GM12878 (cell line): ENCODE measurements at regions not wholly inside any gene's neighbourhood (a gene's known extent, or its start where the extent isn't known, plus 50 kb on each side); places are given as distances from the start of the nearest gene placed in this dataset.

ENCODE experiments used
- ATAC-seq: fragments of 200-7000 bp; cut with Tn5 transposase; 3 replicates; pipeline ENCODE4 v1.9.1; 2020; ENCODE audit warnings: mild to moderate bottlenecking, moderate library complexity
- BruUV-seq: library from RNA; stranded (reverse); fragments of 400-500 nt; replicated peaks from 2 replicates; lab custom pipeline; 2021; lab: Mats Ljungman, UMichigan
- CTCF ChIA-PET: fragments of 300-600 bp; sonication (Branson Sonifier 250); formaldehyde crosslinking; extraction: SDS; loops from one replicate; lab custom pipeline; 2021; ENCODE audit warnings: inconsistent platforms; lab: Yijun Ruan, JAX
- POLR2A ChIA-PET: fragments of 350-600 bp; formaldehyde crosslinking; extraction: SDS; loops from one replicate; lab custom pipeline; 2021; ENCODE audit warnings: inconsistent platforms; lab: Charles Lee
- RAD21 ChIA-PET: fragments of 300-600 bp; sonication (Branson Sonifier 250); formaldehyde crosslinking; loops from one replicate; lab custom pipeline; 2023; ENCODE audit warnings: antibody characterized with exemption; ENCODE audit not compliant: unreplicated experiment; lab: Charles Lee
- SMC1A ChIA-PET: fragments of 300-600 bp; sonication (Branson Sonifier 250); formaldehyde crosslinking; loops from one replicate; lab custom pipeline; 2023; ENCODE audit not compliant: unreplicated experiment, uncharacterized antibody; lab: Charles Lee
- DNase-seq: peaks from one replicate; pipeline ENCODE4 v3.0.0-alpha.2; 2011; ENCODE audit warnings: low read depth, low spot score
- FAIRE-seq: peaks from 3 replicates; lab custom pipeline; 2011; peaks lifted over from hg19 to GRCh38; lab: Jason Lieb, UNC
- H2AFZ ChIP-seq: 2 replicates; pipeline ENCODE4 v1.6.0; 2011; ENCODE audit warnings: low read depth, low read length, control low read depth; ENCODE audit not compliant: control insufficient read depth
- H3K27ac ChIP-seq: 2 replicates; pipeline ENCODE4 v1.5.1; 2011; ENCODE audit warnings: control low read depth; ENCODE audit not compliant: control insufficient read depth, insufficient read depth
- H3K27me3 ChIP-seq, 2 experiments: replicated peaks in 1 of 2; 2 replicates each; pipeline versions ENCODE4 v1.6.0 to v1.6.1; 2011; ENCODE audit warnings: low read length in 1 of 2; ENCODE audit not compliant: control insufficient read depth in 2 of 2, insufficient read depth in 2 of 2
- H3K36me3 ChIP-seq, 2 experiments: 2 replicates each; pipeline ENCODE4 v1.5.1; 2011; ENCODE audit warnings: low read length in 1 of 2; ENCODE audit not compliant: control insufficient read depth in 2 of 2, insufficient read depth in 2 of 2
- H3K4me1 ChIP-seq: 2 replicates; pipeline ENCODE4 v1.6.1; 2011; ENCODE audit warnings: mild to moderate bottlenecking, low read length, moderate library complexity, mixed read lengths; ENCODE audit not compliant: control insufficient read depth, insufficient read depth
- H3K4me2 ChIP-seq: 2 replicates; pipeline ENCODE4 v1.6.0; 2011; ENCODE audit warnings: control low read depth; ENCODE audit not compliant: control insufficient read depth, insufficient read depth
- H3K4me3 ChIP-seq: fragments of 200-600 bp; sonication (generic); 2 replicates; pipeline ENCODE4 v1.5.1; 2016
- H3K79me2 ChIP-seq: 2 replicates; pipeline ENCODE4 v1.6.0; 2011; ENCODE audit warnings: low read length; ENCODE audit not compliant: control insufficient read depth, insufficient read depth
- H3K9ac ChIP-seq: 2 replicates; pipeline ENCODE4 v1.8.0; 2011; ENCODE audit warnings: low read length, control low read depth, mixed read lengths; ENCODE audit not compliant: control insufficient read depth, insufficient read depth
- H3K9me3 ChIP-seq: replicated peaks from 3 replicates; pipeline ENCODE4 v1.5.1; 2011; ENCODE audit warnings: mild to moderate bottlenecking, low read length; ENCODE audit not compliant: control insufficient read depth, insufficient read depth
- H4K20me1 ChIP-seq: 2 replicates; pipeline ENCODE4 v1.6.0; 2011; ENCODE audit not compliant: control insufficient read depth, insufficient read depth
- CBFB ChIP-seq: IDR thresholded peaks from 2 replicates; pipeline ENCODE4 v1.6.1; 2016; ENCODE audit warnings: antibody characterized with exemption, low read depth
- CEBPZ ChIP-seq: fragments of 150-350 bp; IDR thresholded peaks from 2 replicates; pipeline ENCODE4 v1.6.1; 2016; ENCODE audit warnings: low read depth, low read length
- HSF1 ChIP-seq: fragments of 150-350 bp; IDR thresholded peaks from 2 replicates; pipeline ENCODE4 v1.6.1; 2014; ENCODE audit warnings: mild to moderate bottlenecking, low read depth, low read length
- KDM1A ChIP-seq: fragments of 200-600 bp; sonication (generic); IDR thresholded peaks from 2 replicates; pipeline ENCODE4 v1.6.1; 2016; ENCODE audit warnings: borderline replicate concordance
- MTA2 ChIP-seq: fragments of 450-650 bp; IDR thresholded peaks from 2 replicates; pipeline ENCODE4 v1.6.1; 2016; ENCODE audit warnings: low read depth, mild to moderate bottlenecking, moderate library complexity
- POLR2AphosphoS2 ChIP-seq: IDR thresholded peaks from 2 replicates; pipeline ENCODE4 v1.6.1; 2011; ENCODE audit warnings: low read depth, mild to moderate bottlenecking, low read length, improper control_type of control experiment, moderate library complexity
- RB1 ChIP-seq: fragments of 450-650 bp; formaldehyde crosslinking; IDR thresholded peaks from 2 replicates; pipeline ENCODE4 v1.6.1; 2017; ENCODE audit warnings: mild to moderate bottlenecking, borderline replicate concordance
- RBBP5 ChIP-seq: fragments of 200-600 bp; sonication (generic); conservative IDR thresholded peaks from 2 replicates; pipeline ENCODE4 v1.6.1; 2016
- RELA ChIP-seq: fragments of 450-650 bp; IDR thresholded peaks from 2 replicates; pipeline ENCODE4 v1.8.0; 2014; ENCODE audit warnings: borderline replicate concordance; ENCODE audit not compliant: partially characterized antibody
- REST ChIP-seq: IDR thresholded peaks from 2 replicates; pipeline ENCODE4 v1.6.1; 2012; ENCODE audit warnings: mild to moderate bottlenecking, low read depth, low read length
- SREBF1 ChIP-seq: IDR thresholded peaks from 2 replicates; pipeline ENCODE4 v1.6.1; 2012; ENCODE audit warnings: mild to moderate bottlenecking, low read length
- TCF12 ChIP-seq: IDR thresholded peaks from 2 replicates; pipeline ENCODE4 v1.6.1; 2011; ENCODE audit warnings: low read depth, mild to moderate bottlenecking, low read length
- ZNF207 ChIP-seq: fragments of 450-650 bp; IDR thresholded peaks from 2 replicates; pipeline ENCODE4 v1.6.1; 2014; ENCODE audit warnings: antibody characterized with exemption, mild to moderate bottlenecking, borderline replicate concordance
- WGBS: methylation state at CpG from one replicate; pipeline ENCODE4 v1.1.6; 2016; ENCODE audit warnings: low lambda C conversion rate; ENCODE audit not compliant: insufficient replicate concordance, insufficient coverage; ENCODE audit errors: missing lambda C conversion rate; 5-methylcytosine and 5-hydroxymethylcytosine counted together
- in situ Hi-C: fragments of 300-500 bp; cut with MboI; formaldehyde crosslinking; loops from 9 replicates; pipeline ENCODE4 v1.14.3; 2018; ENCODE audit warnings: mixed read lengths
- intact Hi-C: fragments of 100-400 bp; cut with micrococcal nuclease; formaldehyde crosslinking; loops from one replicate; pipeline ENCODE4 v1.14.2; 2022; ENCODE audit not compliant: unreplicated experiment

- RAD21 ChIA-PET = interaction anchor here (2.4 to 4.2 kb wide), 3 partner anchors 81 to 312 kb away, joined by 13 to 23 read pairs (median 19); no protein-coding TSS in a partner anchor
- BruUV-seq = TSS peak; percentile 41
- no peak for DNase-seq
Observed at GRCh38 chr22:25461301-25461700, 103.2 kb upstream of the GRK3 start.

More at GRCh38 chr22:25461301-25461700, 103.2 kb upstream of the GRK3 start:
- intact Hi-C loops = loop anchor here (5.0 kb wide), 2 partner anchors 81 to 871 kb away; no protein-coding TSS in a partner anchor
- ChIA-PET POLR2A (interaction anchor here (0.7 kb wide), 1 partner anchor 8 kb away, joined by 11 read pairs; no protein-coding TSS in a partner anchor), SMC1A (interaction anchor here (0.6 to 3.3 kb wide), 10 partner anchors 9 to 869 kb away, joined by 3 to 16 read pairs (median 4); no protein-coding TSS in a partner anchor), CTCF (interaction anchor here (0.7 to 3.7 kb wide), 10 partner anchors 10 to 870 kb away, joined by 3 to 44 read pairs (median 4); no protein-coding TSS in a partner anchor)
- H3K9me3 ChIP-seq = no peaks in the 10 kb centered on the region
- H3K79me2 ChIP-seq = no peaks in the 10 kb centered on the region
- peaks cover 11 to 15% of the 10 kb centered on the region in 2 experiments; a peak in 3 of 4 replicates for H3K36me3 ChIP-seq
- in situ Hi-C loops = loop anchor here (5.0 kb wide), 2 partner anchors 241 to 311 kb away; no protein-coding TSS in a partner anchor
- FAIRE-seq = no peak
- no peak for ATAC-seq
- WGBS = 90% methylated on average over 7 of the region's 7 CpGs
- no peak overlapping the region for H3K27ac ChIP-seq
- H4K20me1 ChIP-seq = no peaks in the 10 kb centered on the region; the same call in 1 of the 2 replicates
- no peak overlapping the region for H2AFZ ChIP-seq
- H3K27me3 ChIP-seq = no peaks in the 10 kb centered on the region
- no peak overlapping the region for H3K9ac ChIP-seq
- H3K4me2 ChIP-seq = no peak overlapping the region
- TF ChIP-seq RBBP5 = no peak
- TF ChIP-seq REST = no peak
- no peak for TF ChIP-seq POLR2AphosphoS2
- no peak for TF ChIP-seq RELA
- TF ChIP-seq CEBPZ = no peak
- TF ChIP-seq TCF12 = no peak
- no peak for TF ChIP-seq ZNF207
- no peak for TF ChIP-seq MTA2
- no peak for TF ChIP-seq CBFB
- TF ChIP-seq SREBF1 = no peak
- no peak for TF ChIP-seq RB1
- no peak for TF ChIP-seq HSF1
- no peak for TF ChIP-seq KDM1A
- H3K4me1 ChIP-seq = no peaks in the 10 kb centered on the region
- H3K4me3 ChIP-seq = no peak overlapping the region
